PC-9 (cell line): ENCODE measurements at regions not wholly inside any gene's neighbourhood (a gene's known extent, or its start where the extent isn't known, plus 50 kb on each side); places are given as distances from the start of the nearest gene placed in this dataset.

Source experiments
- BruUV-seq: library from RNA; stranded (reverse); fragments of 400-500 nt; replicated peaks from 2 replicates; lab custom pipeline; 2021; lab: Mats Ljungman, UMichigan
- CTCF ChIA-PET: fragments of 300-600 bp; sonication (Branson Sonifier 250); formaldehyde crosslinking; loops from one replicate; lab custom pipeline; 2022; ENCODE audit warnings: antibody characterized with exemption; lab: Charles Lee
- POLR2A ChIA-PET: fragments of 300-600 bp; sonication (Branson Sonifier 250); formaldehyde crosslinking; loops from one replicate; lab custom pipeline; 2022; ENCODE audit warnings: antibody characterized with exemption; ENCODE audit not compliant: unreplicated experiment; lab: Charles Lee
- DNase-seq, 2 experiments: peaks; one replicate each; pipeline versions ENCODE4 v3.0.0 to v3.0.0-alpha.2; 2015 to 2022; ENCODE audit warnings: mixed read lengths in 1 of 2
- H2AFZ ChIP-seq: fragments of 200-600 bp; sonication (generic); 2 replicates; pipeline ENCODE4 v1.8.1; 2017; ENCODE audit warnings: antibody characterized with exemption
- H3F3A ChIP-seq: fragments of 200-600 bp; sonication (generic); 2 replicates; pipeline ENCODE4 v1.8.1; 2017; ENCODE audit warnings: antibody characterized with exemption, mild to moderate bottlenecking, low read depth; ENCODE audit not compliant: insufficient read depth
- H3K27ac ChIP-seq: fragments of 200-600 bp; sonication (generic); 2 replicates; pipeline ENCODE4 v1.6.1; 2016; ENCODE audit warnings: mixed run types
- H3K27me3 ChIP-seq: fragments of 200-600 bp; sonication (generic); 2 replicates; pipeline ENCODE4 v1.6.1; 2016; ENCODE audit warnings: low read depth, mixed run types; ENCODE audit not compliant: insufficient read depth
- H3K36me3 ChIP-seq: fragments of 200-600 bp; sonication (generic); 2 replicates; pipeline ENCODE4 v1.6.1; 2016; ENCODE audit warnings: low read depth, mixed run types
- H3K4me1 ChIP-seq: fragments of 200-600 bp; sonication (generic); replicated peaks from 2 replicates; pipeline ENCODE4 v1.6.1; 2016; ENCODE audit warnings: mixed run types; ENCODE audit not compliant: insufficient read depth
- H3K4me2 ChIP-seq: fragments of 200-600 bp; sonication (generic); 2 replicates; pipeline ENCODE4 v1.6.1; 2017; ENCODE audit warnings: mixed run types
- H3K4me3 ChIP-seq: fragments of 200-600 bp; sonication (generic); 2 replicates; pipeline ENCODE4 v1.6.1; 2016; ENCODE audit warnings: mixed run types
- H3K79me2 ChIP-seq: fragments of 200-600 bp; sonication (generic); 2 replicates; pipeline ENCODE4 v1.6.1; 2017; ENCODE audit warnings: low read depth, mixed run types
- H3K9me2 ChIP-seq: fragments of 200-600 bp; sonication (generic); 2 replicates; pipeline ENCODE4 v1.8.1; 2017; ENCODE audit warnings: mild to moderate bottlenecking; ENCODE audit not compliant: insufficient read depth
- H3K9me3 ChIP-seq: fragments of 200-600 bp; sonication (generic); 2 replicates; pipeline ENCODE4 v1.8.1; 2016; ENCODE audit warnings: low read depth; ENCODE audit not compliant: insufficient read depth
- H4K20me1 ChIP-seq: fragments of 200-600 bp; sonication (generic); 2 replicates; pipeline ENCODE4 v1.8.1; 2017; ENCODE audit not compliant: insufficient read depth
- EZH2 ChIP-seq: fragments of 200-600 bp; sonication (generic); IDR thresholded peaks from 2 replicates; pipeline ENCODE4 v1.8.0; 2017; ENCODE audit warnings: antibody characterized with exemption, low read depth
- intact Hi-C: fragments of 100-400 bp; cut with micrococcal nuclease; formaldehyde crosslinking; loops from one replicate; pipeline ENCODE4 v1.10.0; 2022; ENCODE audit not compliant: unreplicated experiment
- TF ChIP-seq, protein P1 (sequence below): fragments of 200-600 bp; sonication (generic); conservative IDR thresholded peaks from 2 replicates; pipeline ENCODE4 v1.6.1; 2017; ENCODE audit warnings: mixed run types, antibody characterized with exemption, mild to moderate bottlenecking, moderate library complexity

DNA sequence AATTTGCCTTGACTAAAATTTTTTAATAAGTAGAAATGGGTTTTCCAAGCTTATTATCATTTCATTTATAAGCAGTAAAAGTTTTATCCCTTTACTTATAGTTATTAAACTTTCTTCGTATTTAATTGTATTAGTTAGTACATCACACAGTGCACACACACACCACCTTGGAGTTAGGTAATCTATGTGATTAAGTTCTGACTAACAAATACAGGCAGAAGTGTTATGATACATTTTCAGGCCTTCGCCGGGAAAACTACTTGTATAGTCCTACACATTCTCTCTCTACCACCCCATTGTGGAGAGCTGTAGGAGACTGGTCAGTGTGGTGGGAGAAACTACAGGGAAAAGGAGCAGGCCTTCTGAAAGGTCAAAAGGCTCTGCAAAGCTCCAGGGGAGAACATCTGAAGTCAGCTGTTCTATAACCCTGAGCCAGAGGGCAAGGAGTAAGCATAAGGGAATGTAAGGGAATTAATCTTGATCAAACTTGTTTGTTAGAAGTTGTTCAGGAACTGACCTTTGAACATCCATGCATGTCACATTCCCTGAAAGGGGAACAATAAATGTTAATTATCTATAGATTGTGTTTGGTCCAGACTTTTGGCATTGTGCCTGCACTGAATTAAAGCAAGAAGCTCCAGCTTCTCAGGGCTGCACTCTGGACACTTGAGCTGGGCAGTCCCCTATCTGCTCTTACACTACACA lies 231.7 kb downstream of the FSIP2 start:
- Histone ChIP-seq H3K36me3 (no peaks in the 10 kb centered on the region), H3K4me3 (no peak overlapping the region), H3K9me3 (0 out of 2 replicates have a peak, but pooled peaks cover 4% of the 10 kb centered on the region), H3K79me2 (no peaks in the 10 kb centered on the region), H3F3A (no peaks in the 10 kb centered on the region), H3K27me3 (no peaks in the 10 kb centered on the region), H3K27ac (no peak overlapping the region), H3K4me1 (no peaks in the 10 kb centered on the region; the same call in 1 of the 2 replicates), H3K9me2 (no peaks in the 10 kb centered on the region), H2AFZ (no peak overlapping the region), H3K4me2 (no peak overlapping the region), H4K20me1 (no peaks in the 10 kb centered on the region)
- intact Hi-C loops: no loop called here
- no peak for TF ChIP-seq EZH2
- TF ChIP-seq, protein P1, sequence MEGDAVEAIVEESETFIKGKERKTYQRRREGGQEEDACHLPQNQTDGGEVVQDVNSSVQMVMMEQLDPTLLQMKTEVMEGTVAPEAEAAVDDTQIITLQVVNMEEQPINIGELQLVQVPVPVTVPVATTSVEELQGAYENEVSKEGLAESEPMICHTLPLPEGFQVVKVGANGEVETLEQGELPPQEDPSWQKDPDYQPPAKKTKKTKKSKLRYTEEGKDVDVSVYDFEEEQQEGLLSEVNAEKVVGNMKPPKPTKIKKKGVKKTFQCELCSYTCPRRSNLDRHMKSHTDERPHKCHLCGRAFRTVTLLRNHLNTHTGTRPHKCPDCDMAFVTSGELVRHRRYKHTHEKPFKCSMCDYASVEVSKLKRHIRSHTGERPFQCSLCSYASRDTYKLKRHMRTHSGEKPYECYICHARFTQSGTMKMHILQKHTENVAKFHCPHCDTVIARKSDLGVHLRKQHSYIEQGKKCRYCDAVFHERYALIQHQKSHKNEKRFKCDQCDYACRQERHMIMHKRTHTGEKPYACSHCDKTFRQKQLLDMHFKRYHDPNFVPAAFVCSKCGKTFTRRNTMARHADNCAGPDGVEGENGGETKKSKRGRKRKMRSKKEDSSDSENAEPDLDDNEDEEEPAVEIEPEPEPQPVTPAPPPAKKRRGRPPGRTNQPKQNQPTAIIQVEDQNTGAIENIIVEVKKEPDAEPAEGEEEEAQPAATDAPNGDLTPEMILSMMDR: no peak
- no TSS peak for BruUV-seq
- POLR2A ChIA-PET: no interaction called here
- no peak for DNase-seq
- CTCF ChIA-PET: no interaction called here

DNA sequence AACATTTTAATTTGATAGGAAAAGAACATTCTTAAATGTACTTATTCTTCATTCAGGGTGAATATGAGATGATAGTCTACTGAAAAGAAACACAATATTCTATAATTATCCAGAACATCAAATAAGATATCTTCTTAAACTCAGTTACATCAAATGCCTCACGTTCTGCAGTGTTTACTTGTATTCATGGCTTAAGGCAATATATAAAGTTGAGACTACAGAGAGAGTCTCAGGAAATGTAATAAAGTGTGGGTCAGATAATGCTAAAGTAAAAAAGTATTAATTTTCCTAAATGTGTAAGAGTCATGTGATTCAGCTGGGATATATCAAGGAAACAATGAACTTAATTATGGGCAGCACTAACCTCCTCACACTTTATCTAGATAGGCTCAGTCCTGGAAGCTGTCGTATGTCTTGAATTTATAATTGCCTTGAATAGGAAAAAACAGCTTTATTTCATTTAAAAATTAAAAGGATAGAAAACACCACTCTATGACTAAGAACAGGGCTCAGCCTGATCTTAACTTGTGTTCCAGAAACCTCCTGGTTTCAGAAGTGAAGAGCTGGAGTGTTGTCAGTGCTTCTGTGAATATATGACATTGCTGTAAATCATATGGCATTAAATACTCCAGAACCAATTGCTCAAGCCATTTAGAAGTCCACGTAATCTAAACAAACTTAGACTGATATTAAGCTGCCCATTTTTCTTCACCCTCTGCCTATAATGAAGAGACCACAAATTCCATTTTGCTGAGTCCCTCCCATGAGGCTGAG lies 240.2 kb downstream of the FSIP2 start:
- Histone ChIP-seq H3K4me1 (0 out of 2 replicates have a peak, but pooled peaks cover 7% of the 10 kb centered on the region), H4K20me1 (no peaks in the 10 kb centered on the region), H3K9me2 (no peaks in the 10 kb centered on the region), H3K27ac (no peak overlapping the region), H3K79me2 (no peaks in the 10 kb centered on the region), H3F3A (no peaks in the 10 kb centered on the region), H2AFZ (no peak overlapping the region), H3K36me3 (no peaks in the 10 kb centered on the region), H3K9me3 (no peaks in the 10 kb centered on the region), H3K27me3 (no peaks in the 10 kb centered on the region), H3K4me3 (no peak overlapping the region), H3K4me2 (no peak overlapping the region)
- no TSS peak for BruUV-seq
- CTCF ChIA-PET: no interaction called here
- DNase-seq: no peak
- intact Hi-C loops: no loop called here
- TF ChIP-seq, protein P1: no peak
- TF ChIP-seq EZH2: no peak
- POLR2A ChIA-PET: no interaction called here

DNA sequence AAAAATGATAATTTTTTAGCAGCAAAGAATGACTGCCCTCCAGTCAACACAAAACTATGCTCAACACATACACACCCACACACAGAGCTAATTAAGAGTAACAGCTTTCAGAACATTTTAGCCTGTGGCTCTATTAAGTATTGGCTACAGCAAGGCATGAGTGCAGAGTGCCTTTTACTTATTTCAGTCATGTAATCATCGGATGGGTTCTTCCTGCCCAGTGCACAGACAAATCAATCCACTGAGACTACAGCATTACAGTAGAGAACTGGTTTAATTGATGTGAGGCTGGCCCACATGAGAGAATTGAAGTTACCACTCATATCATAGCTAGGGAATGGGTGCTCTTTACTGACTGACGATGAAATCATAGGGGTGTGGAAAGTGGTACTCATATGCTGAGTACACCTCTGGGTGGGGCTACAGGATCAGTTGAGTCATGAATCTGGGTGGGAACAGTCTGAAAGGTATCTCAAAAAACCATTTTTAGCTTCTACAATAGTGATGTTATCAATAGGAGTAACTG lies 241.0 kb downstream of the FSIP2 start:
- TF ChIP-seq, protein P1: no peak
- no peak for TF ChIP-seq EZH2
- Histone ChIP-seq H3K27me3 (no peaks in the 10 kb centered on the region), H3K79me2 (no peaks in the 10 kb centered on the region), H3K9me2 (no peaks in the 10 kb centered on the region), H3F3A (no peaks in the 10 kb centered on the region), H4K20me1 (no peaks in the 10 kb centered on the region), H2AFZ (no peak overlapping the region), H3K4me3 (no peak overlapping the region), H3K4me2 (peak overlapping the region; percentile 13; the same call in 1 of the 2 replicates), H3K9me3 (no peaks in the 10 kb centered on the region), H3K4me1 (0 out of 2 replicates have a peak, but pooled peaks cover 7% of the 10 kb centered on the region), H3K27ac (peak overlapping the region; percentile 26; the same call in 1 of the 2 replicates), H3K36me3 (no peaks in the 10 kb centered on the region)
- intact Hi-C loops: no loop called here
- BruUV-seq: no TSS peak
- CTCF ChIA-PET: no interaction called here
- peak; percentile 1 to 51 for DNase-seq
- POLR2A ChIA-PET: no interaction called here
